Neuron (in vitro differentiated cells): ENCODE measurements at regions not wholly inside any gene's neighbourhood (a gene's known extent, or its start where the extent isn't known, plus 50 kb on each side); places are given as distances from the start of the nearest gene placed in this dataset.
"Not testable (repeated sequence)": the region's sequence is repeated elsewhere in the genome, so short reads cannot be mapped to it uniquely, and the experiment has no call there.

ENCODE experiments used
- H2AFZ ChIP-seq: one replicate; pipeline ENCODE4 v1.6.1; 2013; ENCODE audit warnings: low read depth, mild to moderate bottlenecking, inconsistent platforms, low read length, moderate library complexity
- H3K27me3 ChIP-seq: one replicate; pipeline ENCODE4 v1.6.1; 2013; ENCODE audit warnings: low read length; ENCODE audit not compliant: insufficient read depth
- H3K36me3 ChIP-seq: one replicate; pipeline ENCODE4 v1.6.1; 2013; ENCODE audit warnings: low read length; ENCODE audit not compliant: insufficient read depth
- H3K4me1 ChIP-seq: one replicate; pipeline ENCODE4 v1.6.1; 2013; ENCODE audit warnings: low read length; ENCODE audit not compliant: insufficient read depth
- H3K4me3 ChIP-seq: 2 replicates; pipeline ENCODE4 v1.5.1; 2013; ENCODE audit warnings: mild to moderate bottlenecking, low read length, moderate library complexity
- H3K9me3 ChIP-seq: one replicate; pipeline ENCODE4 v1.6.1; 2013; ENCODE audit warnings: low read length

- Histone ChIP-seq H3K4me1 (peaks cover 17% of the 10 kb centered on the region), H3K36me3 (no peaks in the 10 kb centered on the region), H3K27me3 (no peaks in the 10 kb centered on the region), H3K4me3 (peak overlapping the region; percentile 38), H2AFZ (peak overlapping the region; percentile 93), H3K9me3 (peaks cover 2% of the 10 kb centered on the region)
Measured at GRCh38 chr4:103996637-103997036, 276.9 kb upstream of the TACR3 start.

- no peaks in the 10 kb centered on the region for H3K27me3 ChIP-seq
- H2AFZ ChIP-seq, result peak overlapping the region; percentile 93
- peaks cover 17% of the 10 kb centered on the region for H3K4me1 ChIP-seq
- peak overlapping the region; percentile 38 for H3K4me3 ChIP-seq
- H3K9me3 ChIP-seq, result no peaks in the 10 kb centered on the region
- no peaks in the 10 kb centered on the region for H3K36me3 ChIP-seq
Measured at GRCh38 chr4:103996064-103996463, 276.3 kb upstream of the TACR3 start.

GRCh38 chr4:103994059-103994458 lies 274.3 kb upstream of the TACR3 start:
- no peak overlapping the region for H3K4me3 ChIP-seq
- H3K36me3 ChIP-seq, result no peaks in the 10 kb centered on the region
- peaks cover 17% of the 10 kb centered on the region for H3K4me1 ChIP-seq
- no peak overlapping the region for H2AFZ ChIP-seq
- H3K27me3 ChIP-seq, result no peaks in the 10 kb centered on the region
- no peaks in the 10 kb centered on the region for H3K9me3 ChIP-seq

- Histone ChIP-seq H3K4me1 (no peaks in the 10 kb centered on the region), H3K4me3 (no peak overlapping the region), H2AFZ (no peak overlapping the region), H3K36me3 (no peaks in the 10 kb centered on the region), H3K27me3 (peaks cover 2% of the 10 kb centered on the region), H3K9me3 (peaks cover 1% of the 10 kb centered on the region)
Measured at GRCh38 chr4:103982454-103982853, 262.7 kb upstream of the TACR3 start.

- H2AFZ ChIP-seq, result no peak overlapping the region
- no peaks in the 10 kb centered on the region for H3K9me3 ChIP-seq
- H3K27me3 ChIP-seq, result no peaks in the 10 kb centered on the region
- no peak overlapping the region for H3K4me3 ChIP-seq
- H3K4me1 ChIP-seq, result no peaks in the 10 kb centered on the region
- no peaks in the 10 kb centered on the region for H3K36me3 ChIP-seq
Measured at GRCh38 chr4:103948244-103949018, 228.6 kb upstream of the TACR3 start.

- Histone ChIP-seq H3K27me3 (no peaks in the 10 kb centered on the region), H3K4me3 (no peak overlapping the region), H3K9me3 (no peaks in the 10 kb centered on the region), H2AFZ (no peak overlapping the region), H3K4me1 (no peaks in the 10 kb centered on the region), H3K36me3 (no peaks in the 10 kb centered on the region)
Measured at GRCh38 chr4:103947617-103948016, 227.8 kb upstream of the TACR3 start.

- H3K27me3 ChIP-seq, H3K9me3 ChIP-seq, H3K4me1 ChIP-seq, H2AFZ ChIP-seq, H3K4me3 ChIP-seq, H3K36me3 ChIP-seq: not testable (repeated sequence)
Measured at GRCh38 chr4:103946621-103947268, 227.0 kb upstream of the TACR3 start.

- no peak overlapping the region for H3K4me3 ChIP-seq
- peaks cover 3% of the 10 kb centered on the region for H3K4me1 ChIP-seq
- H3K36me3 ChIP-seq, result no peaks in the 10 kb centered on the region
- no peak overlapping the region for H2AFZ ChIP-seq
- no peaks in the 10 kb centered on the region for H3K27me3 ChIP-seq
- H3K9me3 ChIP-seq, result peaks cover 2% of the 10 kb centered on the region
Measured at GRCh38 chr4:103938488-103938887, 218.7 kb upstream of the TACR3 start.

GRCh38 chr4:103936653-103937145 lies 216.9 kb upstream of the TACR3 start:
- no peak overlapping the region for H2AFZ ChIP-seq
- no peaks in the 10 kb centered on the region for H3K27me3 ChIP-seq
- peaks cover 3% of the 10 kb centered on the region for H3K4me1 ChIP-seq
- peaks cover 2% of the 10 kb centered on the region for H3K9me3 ChIP-seq
- H3K4me3 ChIP-seq, result no peak overlapping the region
- H3K36me3 ChIP-seq, result no peaks in the 10 kb centered on the region

- no peak overlapping the region for H2AFZ ChIP-seq
- H3K36me3 ChIP-seq, result no peaks in the 10 kb centered on the region
- peaks cover 2% of the 10 kb centered on the region for H3K9me3 ChIP-seq
- H3K4me3 ChIP-seq, result no peak overlapping the region
- H3K27me3 ChIP-seq, result no peaks in the 10 kb centered on the region
- H3K4me1 ChIP-seq, result peaks cover 3% of the 10 kb centered on the region
Measured at GRCh38 chr4:103934178-103934789, 214.5 kb upstream of the TACR3 start.

GRCh38 chr4:103928370-103928769 lies 208.6 kb upstream of the TACR3 start:
- no peaks in the 10 kb centered on the region for H3K9me3 ChIP-seq
- H3K4me3 ChIP-seq, result no peak overlapping the region
- no peak overlapping the region for H2AFZ ChIP-seq

GRCh38 chr4:103923551-103923950 lies 203.8 kb upstream of the TACR3 start:
- no peaks in the 10 kb centered on the region for H3K36me3 ChIP-seq
- H2AFZ ChIP-seq, result no peak overlapping the region
- no peaks in the 10 kb centered on the region for H3K4me1 ChIP-seq
- no peaks in the 10 kb centered on the region for H3K27me3 ChIP-seq
- no peaks in the 10 kb centered on the region for H3K9me3 ChIP-seq
- no peak overlapping the region for H3K4me3 ChIP-seq

More at GRCh38 chr4:103928370-103928769, 208.6 kb upstream of the TACR3 start:
- H3K4me1 ChIP-seq, result no peaks in the 10 kb centered on the region
- no peaks in the 10 kb centered on the region for H3K27me3 ChIP-seq
- no peaks in the 10 kb centered on the region for H3K36me3 ChIP-seq

- Histone ChIP-seq H3K27me3 (no peaks in the 10 kb centered on the region), H3K36me3 (no peaks in the 10 kb centered on the region), H2AFZ (no peak overlapping the region), H3K4me3 (no peak overlapping the region), H3K4me1 (no peaks in the 10 kb centered on the region), H3K9me3 (no peaks in the 10 kb centered on the region)
Measured at GRCh38 chr4:103918214-103918613, 198.4 kb upstream of the TACR3 start.
